Tibial nerve (tissue), 4 donors: ENCODE measurements at regions not wholly inside any gene's neighbourhood (a gene's known extent, or its start where the extent isn't known, plus 50 kb on each side); places are given as distances from the start of the nearest gene placed in this dataset.
"Not testable (repeated sequence)": the region's sequence is repeated elsewhere in the genome, so short reads cannot be mapped to it uniquely, and the experiment has no call there.

Experiments used
- DNase-seq, 2 donors: peaks; one replicate each; pipeline ENCODE4 v3.0.0-alpha.2; 2019; ENCODE audit warnings: low spot score in 2 of 2
- H3K27ac ChIP-seq, 4 donors: fragments of 200-600 bp; sonication (generic) in 3 of 4; one replicate each; pipeline ENCODE4 v1.5.1; 2017 to 2019; ENCODE audit warnings: mild to moderate bottlenecking in 1 of 4
- H3K27me3 ChIP-seq, 2 donors: fragments of 200-600 bp; sonication (generic) in 1 of 2; one replicate each; pipeline versions ENCODE4 v1.5.1 to v1.6.0; 2017 to 2019
- H3K36me3 ChIP-seq, 3 donors: fragments of 200-600 bp; sonication (generic); one replicate each; pipeline ENCODE4 v1.5.1; 2018 to 2019
- H3K4me1 ChIP-seq, 4 donors: fragments of 200-600 bp; sonication (generic) in 3 of 4; one replicate each; pipeline ENCODE4 v1.5.1; 2017 to 2019
- H3K4me3 ChIP-seq, 4 donors: fragments of 200-600 bp; sonication (generic) in 3 of 4; one replicate each; pipeline ENCODE4 v1.5.1; 2017 to 2019; ENCODE audit warnings: mild to moderate bottlenecking in 1 of 4, moderate library complexity in 1 of 4
- H3K9me3 ChIP-seq, 4 donors: fragments of 200-600 bp; sonication (generic) in 3 of 4; one replicate each; pipeline ENCODE4 v1.5.1; 2017 to 2019
- EP300 ChIP-seq, 2 donors: sonication (generic); formaldehyde crosslinking; IDR thresholded peaks; one replicate each; pipeline ENCODE4 v1.6.1; 2017; ENCODE audit warnings: antibody characterized with exemption in 2 of 2, mild to moderate bottlenecking in 1 of 2
- POLR2A ChIP-seq, 2 donors: fragments of 450-650 bp; IDR thresholded peaks; one replicate each; pipeline ENCODE4 v1.6.1; 2017; ENCODE audit warnings: antibody characterized with exemption in 2 of 2, mild to moderate bottlenecking in 2 of 2, moderate library complexity in 2 of 2
- WGBS, 2 donors: methylation state at CpG; one replicate each; pipeline ENCODE4 v1.1.5; 2018; 5-methylcytosine and 5-hydroxymethylcytosine counted together
- TF ChIP-seq, protein P1 (sequence below), 5 experiments: fragments of 200-600 bp in 3 of 5; fragments of 450-650 bp in 2 of 5; sonication (generic) in 3 of 5; IDR thresholded peaks; one replicate each; pipeline ENCODE4 v1.5.1; 2016 to 2019; ENCODE audit warnings: antibody characterized with exemption in 5 of 5, mild to moderate bottlenecking in 3 of 5, moderate library complexity in 2 of 5

DNA sequence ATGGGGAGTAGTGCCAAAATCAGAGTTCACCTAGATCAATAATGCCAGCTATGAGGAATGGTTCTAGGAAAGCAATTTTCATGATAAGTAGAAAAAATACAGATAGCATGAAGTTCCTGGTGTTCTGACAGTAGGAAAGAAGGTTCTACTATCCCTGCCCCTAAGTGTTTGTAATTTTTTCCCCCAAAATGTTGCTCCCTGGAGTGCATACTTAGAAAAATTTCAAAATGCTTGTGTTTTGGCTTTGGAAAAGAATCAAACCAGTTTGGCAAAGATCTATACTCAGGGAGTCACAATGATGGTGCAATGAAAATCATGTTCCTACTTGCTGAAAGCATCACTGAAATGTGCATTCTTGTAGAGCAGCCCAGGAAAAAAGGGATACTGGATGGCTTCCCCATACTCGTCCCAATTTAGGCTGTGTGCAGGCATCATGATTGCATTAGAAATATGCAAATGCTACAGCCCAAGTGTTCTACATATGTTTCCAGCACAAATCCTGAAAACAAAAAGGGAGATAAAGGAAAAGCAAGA, 74.7 kb downstream of the LPAR4 start:
- H3K27me3 ChIP-seq = no peaks in the 10 kb centered on the region
- 55 to 89% methylated on average over 1 of the region's 1 CpG for WGBS, 2 donors
- TF ChIP-seq EP300 (IDR thresholded peaks at IDR 0.05) (no peak), POLR2A (IDR thresholded peaks at IDR 0.05) (no peak)
- TF ChIP-seq, protein P1, sequence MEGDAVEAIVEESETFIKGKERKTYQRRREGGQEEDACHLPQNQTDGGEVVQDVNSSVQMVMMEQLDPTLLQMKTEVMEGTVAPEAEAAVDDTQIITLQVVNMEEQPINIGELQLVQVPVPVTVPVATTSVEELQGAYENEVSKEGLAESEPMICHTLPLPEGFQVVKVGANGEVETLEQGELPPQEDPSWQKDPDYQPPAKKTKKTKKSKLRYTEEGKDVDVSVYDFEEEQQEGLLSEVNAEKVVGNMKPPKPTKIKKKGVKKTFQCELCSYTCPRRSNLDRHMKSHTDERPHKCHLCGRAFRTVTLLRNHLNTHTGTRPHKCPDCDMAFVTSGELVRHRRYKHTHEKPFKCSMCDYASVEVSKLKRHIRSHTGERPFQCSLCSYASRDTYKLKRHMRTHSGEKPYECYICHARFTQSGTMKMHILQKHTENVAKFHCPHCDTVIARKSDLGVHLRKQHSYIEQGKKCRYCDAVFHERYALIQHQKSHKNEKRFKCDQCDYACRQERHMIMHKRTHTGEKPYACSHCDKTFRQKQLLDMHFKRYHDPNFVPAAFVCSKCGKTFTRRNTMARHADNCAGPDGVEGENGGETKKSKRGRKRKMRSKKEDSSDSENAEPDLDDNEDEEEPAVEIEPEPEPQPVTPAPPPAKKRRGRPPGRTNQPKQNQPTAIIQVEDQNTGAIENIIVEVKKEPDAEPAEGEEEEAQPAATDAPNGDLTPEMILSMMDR (IDR thresholded peaks at IDR 0.05) = no peak
- no peak overlapping the region for H3K4me3 ChIP-seq
- no peak overlapping the region for H3K27ac ChIP-seq
- no peaks in the 10 kb centered on the region for H3K9me3 ChIP-seq
- no peak for DNase-seq
- H3K4me1 ChIP-seq = no peaks in the 10 kb centered on the region
- no peaks in the 10 kb centered on the region for H3K36me3 ChIP-seq

DNA sequence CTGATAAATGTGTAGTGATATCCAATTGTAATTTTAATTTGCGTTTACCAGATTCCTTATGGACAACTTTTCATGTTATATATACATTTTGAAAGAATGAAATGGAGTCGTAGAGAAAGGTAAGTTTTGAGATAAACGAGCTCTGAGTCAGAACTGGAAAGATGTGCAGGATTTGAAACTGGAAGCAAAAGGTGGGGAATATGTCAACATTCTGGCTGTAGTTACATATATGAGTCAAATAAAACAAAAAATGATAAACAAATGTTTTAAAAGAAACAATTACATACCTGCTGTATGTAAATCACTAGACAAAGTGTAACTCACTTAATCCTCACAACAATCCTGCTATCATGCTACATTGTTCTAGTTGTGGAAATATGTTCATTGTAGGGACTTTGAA, 84.0 kb downstream of the LPAR4 start:
- TF ChIP-seq, protein P1 (IDR thresholded peaks at IDR 0.05) = no peak
- TF ChIP-seq EP300 (IDR thresholded peaks at IDR 0.05) = no peak
- no peak for TF ChIP-seq POLR2A (IDR thresholded peaks at IDR 0.05)
- no peak overlapping the region for H3K4me3 ChIP-seq
- H3K27ac ChIP-seq = no peak overlapping the region
- H3K27me3 ChIP-seq = no peaks in the 10 kb centered on the region
- DNase-seq = no peak
- no peaks in the 10 kb centered on the region for H3K9me3 ChIP-seq
- H3K4me1 ChIP-seq = no peaks in the 10 kb centered on the region
- 67 to 92% methylated on average over 3 of the region's 3 CpGs for WGBS, 2 donors
- no peaks in the 10 kb centered on the region for H3K36me3 ChIP-seq

DNA sequence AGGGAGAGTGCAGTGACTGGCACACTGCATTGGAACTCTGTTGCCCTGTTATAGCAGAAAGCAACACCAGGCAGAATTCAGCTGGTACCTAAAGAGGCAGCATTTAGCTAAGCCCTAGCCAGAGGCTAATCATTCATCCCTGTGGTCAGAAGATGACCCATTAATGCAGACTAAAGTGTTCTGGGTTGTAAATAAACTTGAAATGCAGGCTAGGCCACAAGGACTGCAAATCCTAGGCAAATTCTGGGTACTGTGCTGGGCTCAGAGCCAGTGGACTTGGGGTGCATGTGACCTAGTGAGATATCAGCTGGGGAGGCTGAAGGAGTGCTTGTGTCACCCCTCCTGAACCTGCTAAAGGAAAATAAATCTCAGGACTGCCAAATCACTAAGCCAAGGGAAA, 91.2 kb downstream of the LPAR4 start:
- TF ChIP-seq, protein P1 (IDR thresholded peaks at IDR 0.05) = no peak
- no peak for TF ChIP-seq EP300 (IDR thresholded peaks at IDR 0.05)
- no peak for TF ChIP-seq POLR2A (IDR thresholded peaks at IDR 0.05)
- Histone ChIP-seq H3K4me3 (no peak overlapping the region), H3K27ac (no peak overlapping the region), H3K4me1 (no peaks in the 10 kb centered on the region), H3K36me3 (no peaks in the 10 kb centered on the region), H3K9me3 (no peaks in the 10 kb centered on the region), H3K27me3 (peaks cover 0 to 11% of the 10 kb centered on the region in 2 donors)
- DNase-seq = no peak

DNA sequence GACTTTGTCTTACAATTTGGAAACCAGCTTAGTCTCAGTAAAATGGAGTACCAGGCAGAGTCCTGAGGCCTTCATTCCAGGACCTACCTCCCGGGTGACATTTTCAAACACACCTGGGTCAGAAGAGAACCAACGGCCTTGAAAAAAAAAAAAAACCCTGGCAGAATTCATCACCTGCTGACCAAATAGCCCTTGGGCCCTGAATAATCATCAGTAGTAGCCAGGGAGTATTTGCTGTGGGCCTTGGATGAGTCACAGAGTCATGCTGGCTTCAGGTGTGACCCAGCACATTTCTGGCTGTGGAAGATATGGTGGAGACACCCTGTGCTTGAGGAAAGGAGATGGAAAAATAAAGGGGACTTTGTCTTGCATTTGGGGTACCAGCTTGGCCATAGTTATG, 92.2 kb downstream of the LPAR4 start:
- no peaks in the 10 kb centered on the region for H3K9me3 ChIP-seq
- no peaks in the 10 kb centered on the region for H3K4me1 ChIP-seq
- no peak overlapping the region for H3K27ac ChIP-seq
- no peak overlapping the region for H3K4me3 ChIP-seq
- H3K36me3 ChIP-seq = no peaks in the 10 kb centered on the region
- H3K27me3 ChIP-seq = peaks cover 0 to 11% of the 10 kb centered on the region in 2 donors
- 66 to 100% methylated on average over 2 of the region's 2 CpGs for WGBS, 2 donors
- DNase-seq = no peak
- TF ChIP-seq, protein P1 (IDR thresholded peaks at IDR 0.05) = no peak
- no peak for TF ChIP-seq EP300 (IDR thresholded peaks at IDR 0.05)
- TF ChIP-seq POLR2A (IDR thresholded peaks at IDR 0.05) = no peak

DNA sequence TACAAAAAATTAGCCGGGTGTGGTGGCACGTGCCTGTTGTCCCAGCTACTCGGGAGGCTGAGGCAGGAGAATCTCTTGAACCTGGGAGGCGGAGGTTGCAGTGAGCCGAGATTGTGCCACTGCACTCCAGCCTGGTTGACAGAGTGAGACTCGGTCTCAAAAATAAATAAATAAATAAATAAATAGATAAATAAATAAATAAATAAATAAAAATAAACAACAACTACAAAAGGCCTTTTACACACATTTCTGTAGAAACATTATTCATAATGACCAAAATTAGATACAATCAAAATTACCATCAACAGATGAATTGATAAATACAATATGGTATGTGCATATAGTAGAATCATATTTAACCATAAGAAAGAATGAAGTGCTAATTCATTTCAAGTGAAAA, 96.7 kb downstream of the LPAR4 start:
- not testable (repeated sequence) for H3K36me3 ChIP-seq, H3K27me3 ChIP-seq, H3K4me3 ChIP-seq, H3K27ac ChIP-seq, H3K9me3 ChIP-seq, H3K4me1 ChIP-seq, DNase-seq
- 88 to 99% methylated on average over 6 of the region's 6 CpGs for WGBS, 2 donors

DNA sequence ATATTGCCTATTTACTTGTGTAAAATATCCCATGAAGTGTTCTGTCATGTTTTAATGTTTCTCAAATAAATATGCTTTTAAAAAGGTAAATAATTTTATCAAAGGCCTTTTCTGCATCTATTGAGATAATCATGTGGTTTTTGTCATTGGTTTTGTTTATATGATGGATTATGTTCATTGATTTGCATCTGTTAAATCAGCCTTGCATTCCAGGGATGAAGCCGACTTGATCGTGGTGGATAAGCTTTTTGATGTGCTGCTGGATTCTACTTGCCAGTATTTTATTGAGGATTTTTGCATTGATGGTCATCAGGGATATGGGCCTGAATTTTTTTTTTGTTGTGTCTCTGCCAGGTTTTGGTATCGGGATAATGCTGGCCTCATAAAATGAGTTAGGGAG, 63.9 kb upstream of the P2RY10 start:
- H3K27ac ChIP-seq, H3K36me3 ChIP-seq, H3K9me3 ChIP-seq, H3K4me1 ChIP-seq, H3K4me3 ChIP-seq, H3K27me3 ChIP-seq, DNase-seq: not testable (repeated sequence)
- WGBS, 2 donors = 68 to 73% methylated on average over 3 of the region's 3 CpGs
